Sciatic nerve (tissue), 2 donors: ENCODE measurements at regions not wholly inside any gene's neighbourhood (a gene's known extent, or its start where the extent isn't known, plus 50 kb on each side); places are given as distances from the start of the nearest gene placed in this dataset.

ENCODE experiments used
- ATAC-seq: fragments of 200-7000 bp; cut with Tn5 transposase; one replicate; pipeline ENCODE4 v1.9.1; 2020; ENCODE audit warnings: mild to moderate bottlenecking, moderate library complexity
- DNase-seq: peaks from one replicate; pipeline ENCODE4 v3.0.0-alpha.2; 2020; ENCODE audit warnings: low spot score
- intact Hi-C: fragments of 100-400 bp; cut with DNase I; formaldehyde crosslinking; loops from one replicate; pipeline ENCODE4 v1.14.2; 2022
- donor health status: DM: no; HTN: no; CAD: no.
- donor health status: DM: no; HTN: no; CAD: no.

DNA sequence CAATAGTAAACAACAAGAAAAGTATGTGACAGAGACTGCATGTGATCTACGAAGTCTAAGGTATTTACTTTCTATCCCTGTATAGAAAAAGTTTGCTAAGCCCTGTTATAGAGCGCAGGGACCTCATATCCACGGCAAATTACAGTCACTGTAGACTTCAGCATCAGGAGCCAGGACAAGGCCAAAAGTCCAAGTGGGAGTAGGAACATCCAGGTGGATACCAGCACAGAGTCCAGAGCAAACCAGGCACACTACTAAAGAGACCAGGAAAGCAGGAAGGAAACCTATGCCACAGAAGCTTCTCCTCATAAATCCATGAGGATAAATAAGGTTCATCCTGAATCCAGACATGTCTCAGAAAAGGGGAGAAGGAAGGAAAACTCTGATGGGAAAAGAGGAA is 342.2 kb upstream of the HTR2A start:
- intact Hi-C loops, result no loop called here
- no peak for ATAC-seq
- no peak for DNase-seq

DNA sequence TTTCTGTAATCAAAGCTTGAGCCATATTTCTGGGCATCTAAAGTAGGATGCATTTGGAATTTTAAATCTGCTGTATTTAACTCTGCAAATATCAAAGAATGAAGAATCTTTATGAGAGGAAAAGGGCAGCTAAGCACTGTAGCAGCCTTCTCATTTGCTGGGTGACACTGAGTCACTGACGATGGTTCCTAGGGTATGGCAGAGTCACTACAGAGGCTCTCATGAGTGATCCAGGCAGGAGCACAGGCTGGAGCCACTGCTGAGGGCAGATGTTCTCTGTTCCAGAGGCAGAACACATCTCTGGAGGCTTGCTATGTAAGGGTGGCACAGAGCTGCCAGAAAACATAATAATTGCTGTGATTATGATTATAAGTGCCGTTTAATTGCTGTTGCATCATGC is 340.7 kb upstream of the HTR2A start:
- ATAC-seq, result no peak
- intact Hi-C loops, result no loop called here
- no peak for DNase-seq

DNA sequence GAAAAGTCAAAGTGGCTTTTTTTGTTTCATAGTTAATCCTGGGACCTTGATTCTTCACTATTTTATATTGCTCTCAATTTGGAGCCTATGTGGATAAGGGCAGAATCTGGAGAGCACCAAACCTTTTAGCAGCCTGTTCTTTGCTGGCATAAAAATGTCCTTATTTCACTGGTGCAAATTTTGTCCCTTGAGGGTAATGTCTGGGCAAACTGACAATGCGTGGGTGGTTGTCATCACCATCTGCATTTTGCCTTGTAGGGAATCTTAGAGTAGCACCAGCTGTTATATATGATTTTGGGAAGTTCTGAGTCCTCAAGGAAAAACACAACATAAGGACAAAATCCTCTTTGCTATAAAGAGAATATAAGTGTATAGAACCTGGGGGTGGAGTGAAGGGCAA is 336.9 kb upstream of the HTR2A start:
- ATAC-seq (no peak), DNase-seq (no peak)
- intact Hi-C loops, result no loop called here

DNA sequence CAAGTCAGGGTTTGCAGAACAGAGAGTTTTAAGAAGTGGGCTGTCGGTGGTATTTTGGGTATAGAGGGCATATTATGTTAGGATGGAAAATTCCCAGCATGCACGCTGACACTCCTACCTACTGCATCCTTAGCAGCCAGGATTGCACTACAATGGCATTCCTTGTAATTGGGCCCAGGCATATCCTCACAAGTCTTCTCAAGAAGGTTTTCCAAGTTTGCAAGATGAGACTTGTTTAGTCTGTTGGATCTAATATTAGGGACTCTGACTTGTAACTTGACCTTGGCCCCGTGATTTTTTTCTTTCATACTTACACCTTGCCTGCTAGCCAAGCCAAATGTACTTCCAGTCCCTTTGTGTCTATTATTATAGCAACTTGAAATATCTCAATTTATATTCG is 335.7 kb upstream of the HTR2A start:
- intact Hi-C loops, result no loop called here
- DNase-seq, result no peak
- ATAC-seq, result no peak

DNA sequence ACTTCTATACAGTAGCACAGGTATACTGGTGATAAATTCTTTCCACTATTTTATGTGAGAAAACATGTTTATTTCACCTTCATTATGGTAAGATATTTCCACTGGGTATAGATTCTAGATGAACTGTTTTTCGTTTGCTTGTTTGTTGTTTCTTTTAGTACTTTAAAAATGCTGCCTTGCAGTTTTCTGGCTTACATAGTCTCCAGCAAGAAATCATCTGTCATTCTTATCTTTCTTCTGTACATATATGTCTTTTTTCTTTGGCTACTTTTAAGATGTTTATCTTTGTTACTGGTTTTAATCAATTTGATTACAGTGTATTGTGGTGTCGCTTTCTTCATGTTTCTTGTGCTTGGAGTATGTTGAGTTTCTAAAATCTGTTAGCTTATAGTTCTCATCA is 333.3 kb upstream of the HTR2A start:
- DNase-seq, result no peak
- ATAC-seq, result no peak
- intact Hi-C loops, result no loop called here

DNA sequence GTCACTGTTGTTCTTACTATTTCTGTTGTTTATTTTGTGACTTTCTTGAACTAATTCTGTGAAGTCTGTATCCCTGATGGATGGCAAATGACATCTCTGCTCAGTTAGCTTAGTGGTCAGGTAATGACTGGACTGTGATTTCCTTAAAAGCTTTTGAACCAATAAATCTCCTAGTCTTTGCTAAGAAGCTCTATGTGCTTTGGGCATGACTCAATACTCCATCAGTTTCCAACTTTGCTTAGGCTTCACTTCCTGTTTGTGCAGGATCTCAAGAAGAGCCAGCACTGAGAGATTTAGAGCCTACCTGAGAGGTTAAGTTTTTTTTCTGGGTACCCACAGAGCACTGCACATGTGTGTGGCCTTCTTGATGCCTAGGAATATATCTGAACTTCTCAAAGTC is 329.7 kb upstream of the HTR2A start:
- DNase-seq (no peak), ATAC-seq (no peak)
- intact Hi-C loops, result no loop called here

DNA sequence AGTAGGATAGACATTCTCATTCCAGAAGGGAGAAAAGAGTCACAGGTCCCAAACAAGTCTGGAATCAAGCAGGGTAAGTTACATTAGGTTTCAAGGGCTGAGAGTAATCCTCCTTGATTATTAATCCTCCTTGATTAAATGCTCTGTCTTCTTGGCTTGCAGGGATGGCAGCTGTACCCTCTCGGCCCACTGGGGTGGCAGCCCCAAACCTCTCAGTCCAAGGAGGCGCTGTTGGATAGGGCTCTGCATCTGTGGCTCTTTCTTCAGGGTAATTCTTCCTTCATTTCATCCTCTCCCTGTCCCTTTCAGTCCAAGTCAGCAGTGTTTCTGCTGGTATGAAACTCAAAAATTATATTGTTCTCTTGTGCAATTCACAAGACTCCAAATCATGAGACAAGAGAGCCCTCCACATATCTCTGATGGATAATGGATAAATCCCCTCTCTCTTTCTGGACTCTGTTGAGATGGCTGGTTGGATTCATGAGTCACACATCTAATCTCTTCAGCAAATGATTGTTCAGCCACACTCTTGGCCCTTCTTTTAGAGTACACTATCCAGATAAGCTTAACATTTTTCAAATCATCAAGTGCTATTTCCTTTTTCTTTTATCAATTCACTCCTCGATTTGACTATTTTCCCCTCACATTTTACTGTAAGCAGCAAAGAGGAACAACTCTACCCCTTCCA is 323.7 kb upstream of the HTR2A start:
- intact Hi-C loops, result no loop called here
- ATAC-seq, result no peak
- no peak for DNase-seq

DNA sequence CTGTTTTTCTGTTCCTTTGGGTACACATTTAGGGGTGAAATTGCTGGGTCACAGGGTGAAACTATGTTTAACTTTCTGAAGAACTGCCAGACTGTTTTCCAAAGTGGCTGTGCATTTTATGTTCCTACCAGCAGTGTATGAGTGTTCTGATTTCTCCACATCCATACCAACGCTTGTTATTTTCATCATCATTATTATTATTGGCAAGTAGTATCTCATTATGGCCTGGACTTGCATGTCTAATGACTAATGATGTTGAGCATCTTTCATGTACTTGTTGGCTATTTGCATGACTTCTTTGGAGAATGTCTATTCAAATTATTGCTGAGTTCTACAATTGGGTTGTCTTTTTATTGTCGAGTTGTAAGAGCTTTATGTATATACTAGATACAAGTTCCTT is 321.8 kb upstream of the HTR2A start:
- intact Hi-C loops, result no loop called here
- ATAC-seq, result no peak

DNA sequence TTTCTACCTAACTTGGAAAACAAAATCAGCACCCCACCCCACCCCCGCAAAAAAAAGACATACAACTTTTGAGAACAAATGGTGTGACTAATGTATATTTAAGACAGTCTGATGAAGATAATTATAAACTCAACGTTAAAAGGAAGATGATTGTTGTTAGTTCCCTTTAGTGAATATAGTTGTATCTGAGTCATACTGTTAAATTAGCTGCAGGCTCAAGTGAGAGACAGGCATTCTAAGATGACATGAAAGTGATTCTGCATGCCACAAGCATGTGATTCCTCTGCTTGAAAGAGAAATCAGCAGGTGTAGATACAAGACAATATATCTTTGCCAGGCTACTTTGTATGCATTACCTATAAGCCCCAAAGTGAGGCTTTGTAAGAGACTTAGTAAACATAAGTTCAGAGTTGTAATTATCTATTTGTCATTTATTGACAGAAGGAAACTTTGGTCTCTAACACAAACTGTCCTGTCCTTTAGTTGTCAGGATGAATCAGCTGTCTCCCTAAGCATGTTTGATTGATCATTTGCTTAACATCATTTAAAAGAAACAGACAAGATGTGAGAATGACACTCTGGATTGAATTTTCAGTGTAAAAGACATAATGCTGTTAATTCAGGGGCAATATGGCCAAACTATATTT is 319.4 kb upstream of the HTR2A start:
- DNase-seq, result no peak

More for the DNA sequence above, 321.8 kb upstream of the HTR2A start:
- no peak for DNase-seq

DNA sequence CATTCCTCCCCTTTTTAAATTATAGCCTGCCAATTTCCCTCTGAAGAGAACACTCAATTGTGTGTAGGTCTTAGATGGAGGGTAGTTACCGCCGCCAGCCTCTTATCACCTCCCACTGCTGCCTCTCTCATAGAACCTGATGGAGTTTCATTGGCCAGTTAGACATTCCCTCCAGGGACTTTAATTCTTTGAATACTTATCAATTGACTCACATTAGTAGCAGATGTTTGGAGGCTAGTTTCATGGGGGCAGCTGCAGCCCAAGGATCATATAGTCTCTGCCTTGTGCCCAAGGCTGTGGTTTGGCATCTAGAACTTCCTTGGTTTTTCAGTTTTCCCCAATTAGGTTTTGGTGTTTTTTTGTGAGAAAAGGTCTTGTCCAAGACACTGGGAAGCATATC is 318.9 kb upstream of the HTR2A start:
- no peak for ATAC-seq
- DNase-seq, result no peak

More for the DNA sequence above, 319.4 kb upstream of the HTR2A start:
- intact Hi-C loops, result no loop called here
- no peak for ATAC-seq

DNA sequence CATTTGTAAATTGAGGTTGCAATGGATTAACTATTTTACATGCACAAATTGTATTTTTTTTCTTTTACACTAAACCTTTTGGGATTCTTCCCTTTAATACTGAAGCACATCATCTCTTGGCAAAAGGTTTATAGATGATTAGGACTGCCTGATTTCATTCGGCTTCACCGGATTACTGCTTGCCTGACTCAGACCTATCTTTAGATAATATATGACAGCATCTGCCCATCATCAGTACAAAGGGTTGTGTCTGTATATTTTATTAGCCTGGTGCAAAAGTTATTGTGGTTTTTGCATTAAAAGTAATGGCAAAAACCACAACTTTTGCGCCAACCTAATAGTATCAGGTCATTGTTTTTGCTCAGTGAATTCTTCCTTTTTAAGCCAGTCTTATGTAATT is 316.2 kb upstream of the HTR2A start:
- ATAC-seq (no peak), DNase-seq (no peak)
- intact Hi-C loops, result no loop called here

More for the DNA sequence above, 318.9 kb upstream of the HTR2A start:
- intact Hi-C loops, result no loop called here

DNA sequence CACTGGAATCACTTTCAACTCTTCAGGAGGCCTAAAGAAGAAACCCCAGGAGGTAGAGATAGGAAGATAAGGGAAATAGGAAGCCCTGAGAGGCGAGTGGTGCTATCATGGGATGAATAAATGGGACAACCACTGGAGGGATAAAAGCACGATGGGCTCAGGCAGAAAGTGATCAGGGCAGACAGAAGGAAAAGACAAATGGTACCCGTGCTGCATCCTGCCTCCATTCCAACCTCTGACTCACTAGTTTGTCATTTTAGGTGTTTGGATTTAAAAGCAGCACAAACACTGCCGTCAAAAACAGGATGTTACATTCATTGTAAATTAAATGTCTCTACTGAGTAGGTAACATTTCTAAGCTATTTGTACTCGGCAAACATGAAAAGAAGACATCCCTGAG is 314.3 kb upstream of the HTR2A start:
- intact Hi-C loops, result no loop called here
- no peak for ATAC-seq
- no peak for DNase-seq

DNA sequence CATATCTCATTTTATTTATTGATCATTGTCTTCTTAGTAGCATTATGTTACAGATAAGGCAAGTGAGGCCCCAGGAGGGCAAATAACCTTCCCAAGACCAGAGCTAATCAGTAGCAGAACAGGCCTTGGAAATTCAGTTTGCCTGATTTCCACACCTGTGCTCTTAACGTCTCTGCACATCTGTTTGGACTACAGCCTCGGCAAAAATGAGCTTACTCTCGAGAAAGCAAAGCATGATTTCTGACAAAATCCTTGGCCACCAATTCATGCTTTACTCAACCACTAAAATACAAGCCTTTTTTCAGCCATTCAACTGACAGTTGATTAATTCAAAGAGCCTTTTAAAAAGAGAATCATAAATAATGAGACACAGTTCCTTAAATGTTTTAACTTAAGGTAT is 309.3 kb upstream of the HTR2A start:
- ATAC-seq (no peak), DNase-seq (no peak)
- intact Hi-C loops, result no loop called here

DNA sequence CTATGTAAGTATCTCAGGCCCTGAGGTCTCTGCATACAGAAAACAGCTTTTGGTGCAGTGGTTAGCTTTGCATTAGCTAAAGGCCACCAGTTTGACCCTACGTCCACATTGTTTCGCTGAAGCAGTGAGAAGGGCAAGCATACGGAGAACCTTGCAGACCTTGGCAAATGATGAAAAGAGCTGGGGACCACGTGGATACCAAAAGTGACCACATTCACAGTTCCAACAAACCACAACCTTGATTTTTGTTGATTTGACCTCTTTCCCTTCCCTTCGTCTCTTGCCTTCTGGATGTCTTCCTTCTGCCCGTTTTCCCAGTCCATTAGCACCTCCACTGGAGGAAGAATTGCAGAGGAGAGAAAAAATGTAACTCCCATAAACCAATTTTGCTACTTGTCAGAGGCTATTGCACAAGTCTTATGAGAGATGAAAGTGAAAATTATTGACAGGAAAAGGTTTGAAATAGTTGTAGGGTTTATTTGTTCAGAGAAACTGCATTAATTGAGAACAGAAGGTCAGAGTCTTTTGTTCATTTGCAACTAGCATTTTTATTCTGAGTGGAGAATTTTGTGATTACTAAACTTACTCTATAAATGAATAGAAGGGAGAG is 293.9 kb upstream of the HTR2A start:
- ATAC-seq, result no peak
- intact Hi-C loops, result no loop called here
- no peak for DNase-seq

DNA sequence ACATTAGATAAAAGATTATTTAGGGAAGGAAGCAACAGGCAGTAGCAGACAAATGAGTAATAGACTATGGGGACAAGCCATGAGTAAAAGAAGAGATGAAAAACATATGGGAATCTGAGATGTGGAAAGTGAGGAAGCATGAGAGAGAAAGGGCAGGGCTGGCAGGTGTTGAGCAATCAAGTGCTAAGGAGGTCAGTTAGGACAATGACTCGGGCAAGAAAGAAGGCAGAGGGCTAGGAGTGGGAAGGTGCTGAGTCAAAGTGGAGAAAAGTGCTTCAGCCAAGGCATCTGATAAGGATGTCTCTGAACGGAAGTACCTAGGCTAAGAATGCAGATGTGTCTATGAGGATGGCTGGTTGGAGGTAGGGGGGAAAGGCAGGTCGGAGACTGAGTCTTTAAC is 291.9 kb upstream of the HTR2A start:
- intact Hi-C loops, result no loop called here
- no peak for ATAC-seq
- DNase-seq, result no peak

DNA sequence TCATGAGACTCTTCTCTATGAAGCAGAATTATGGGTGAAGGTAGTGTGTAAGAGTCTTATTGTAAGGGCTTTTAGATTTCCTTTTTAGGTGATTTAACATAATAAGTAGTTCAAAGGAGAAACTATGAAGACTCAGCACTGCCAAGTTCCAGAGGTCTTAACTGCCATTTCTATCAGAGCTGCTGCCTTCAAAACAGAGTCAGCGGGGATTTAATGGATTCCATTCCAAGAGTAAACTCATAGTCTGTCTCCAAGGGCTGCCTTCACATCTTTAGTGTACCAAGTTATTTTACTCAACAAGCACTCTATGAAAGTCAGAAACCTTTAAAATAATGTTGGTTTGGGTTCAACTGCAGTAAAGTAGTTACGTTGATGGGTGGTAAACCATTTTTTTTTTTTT is 289.6 kb upstream of the HTR2A start:
- no peak for ATAC-seq
- no peak for DNase-seq
- intact Hi-C loops, result no loop called here

DNA sequence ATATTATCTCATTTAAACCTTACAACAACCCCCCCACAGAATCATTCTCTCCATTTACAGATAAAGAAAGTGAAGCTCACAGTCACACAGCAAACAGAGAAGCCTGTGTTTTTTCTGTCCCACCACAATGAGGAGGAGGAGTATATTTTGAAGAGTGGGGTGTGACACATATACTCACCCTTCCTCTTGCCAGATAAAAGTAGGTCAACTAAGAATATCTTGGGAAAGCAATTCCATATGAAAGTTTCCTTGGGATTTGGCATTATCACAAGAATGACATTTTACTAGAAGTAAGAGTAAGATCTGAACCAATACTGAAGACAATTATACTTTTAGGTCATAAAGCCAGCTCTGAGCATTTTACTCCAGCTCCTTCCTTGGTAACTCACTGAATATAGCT is 287.5 kb upstream of the HTR2A start:
- no peak for DNase-seq
- intact Hi-C loops, result no loop called here
- no peak for ATAC-seq

DNA sequence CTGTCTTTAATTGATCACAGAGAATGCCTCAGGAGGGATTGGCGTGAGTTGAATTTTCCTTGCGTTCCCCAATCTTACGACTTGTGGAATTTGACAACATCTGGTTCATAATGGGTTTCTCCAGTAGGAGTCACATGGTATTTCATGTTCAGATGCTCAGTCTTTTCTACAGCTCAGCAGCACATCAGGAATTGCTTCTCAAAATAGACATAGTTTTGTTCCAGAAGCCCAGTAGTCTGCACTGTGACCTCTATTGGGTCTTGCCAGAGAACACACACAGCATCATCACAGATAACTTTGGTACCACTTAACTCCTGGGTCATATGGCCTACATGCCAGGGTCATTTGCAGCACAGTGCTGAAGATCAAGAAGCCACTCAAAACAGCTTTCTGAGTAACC is 282.5 kb upstream of the HTR2A start:
- intact Hi-C loops, result no loop called here
- no peak for ATAC-seq
- DNase-seq, result no peak

DNA sequence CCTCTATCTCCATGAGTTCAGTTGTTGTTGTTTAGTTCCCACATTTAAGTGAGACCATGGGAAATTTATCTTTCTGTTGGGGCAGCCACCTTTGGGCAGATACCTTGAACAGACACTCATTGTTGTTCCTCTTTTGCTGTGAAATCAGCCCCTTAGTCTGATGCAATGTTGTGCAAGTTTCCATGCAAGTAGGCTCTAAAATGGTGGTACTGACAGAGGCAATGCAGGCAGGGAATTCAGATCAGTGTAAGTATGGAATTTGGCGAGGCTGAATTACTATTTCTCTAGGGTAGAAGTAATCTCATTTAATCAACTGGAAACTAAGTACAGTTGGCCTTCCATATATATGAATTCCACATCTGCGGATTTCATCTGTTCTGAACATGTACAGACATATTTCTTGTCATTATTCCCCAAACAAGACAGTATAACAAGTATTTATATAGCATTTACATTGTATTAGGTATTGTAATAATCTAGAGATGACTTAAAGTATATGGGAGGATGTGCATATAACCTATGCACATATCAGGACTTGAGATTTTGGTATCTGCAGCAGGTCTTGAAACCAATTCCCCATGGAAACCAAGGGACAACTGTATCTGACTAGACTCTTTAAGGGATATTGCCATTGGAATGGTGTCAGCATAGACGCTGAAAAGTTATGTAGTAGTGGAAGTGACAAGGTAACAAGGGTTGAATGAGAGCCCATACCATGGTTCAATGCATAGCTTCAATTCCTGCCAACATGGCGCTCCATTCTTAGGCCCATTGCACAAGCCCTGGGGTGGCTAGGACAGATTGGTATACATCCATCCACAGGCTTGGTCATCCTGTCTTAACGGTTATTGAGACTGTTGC is 281.5 kb upstream of the HTR2A start:
- intact Hi-C loops, result no loop called here
- DNase-seq, result no peak
- no peak for ATAC-seq
